ENCODE measurements at regions not wholly inside any gene's neighbourhood (a gene's known extent, or its start where the extent isn't known, plus 50 kb on each side); places are given as distances from the start of the nearest gene placed in this dataset.

DNA sequence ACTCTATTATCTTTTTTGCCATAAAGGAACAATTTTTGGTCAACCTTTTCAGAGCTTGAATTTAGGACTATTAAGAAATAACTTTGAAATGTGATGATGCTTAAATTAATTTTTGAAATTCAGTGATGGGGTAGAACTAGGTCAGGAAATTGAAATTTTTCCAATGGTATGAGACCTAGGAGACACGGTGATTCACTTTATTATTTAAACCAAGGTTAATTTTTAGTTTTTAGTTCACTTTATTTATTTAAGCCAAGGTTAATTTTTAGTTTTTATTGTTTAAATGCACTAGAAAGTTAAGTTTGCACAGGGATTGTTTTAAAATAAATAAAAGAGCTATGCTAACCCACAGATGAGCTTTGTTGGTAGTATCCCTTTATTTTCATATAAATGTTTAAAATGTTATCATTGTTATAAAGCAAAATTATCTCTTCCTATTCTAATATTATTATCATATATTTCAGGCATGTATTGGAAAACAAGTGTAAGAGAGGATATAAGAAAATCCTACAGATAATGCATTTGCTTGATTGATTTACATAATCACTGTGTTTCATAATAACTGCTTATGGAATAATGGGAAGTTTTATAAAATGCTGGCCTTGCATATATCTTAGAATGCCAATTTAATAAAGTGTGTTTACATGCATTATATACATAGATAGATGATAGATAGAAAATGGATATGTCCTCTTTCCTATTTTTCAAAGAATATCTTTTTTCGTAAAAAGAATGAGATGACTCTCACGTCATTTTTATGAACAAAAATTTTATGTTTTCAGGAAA lies 163.6 kb downstream of the HGF start:
- no peak for DNase-seq (ENCODE audit: low spot score)

DNA sequence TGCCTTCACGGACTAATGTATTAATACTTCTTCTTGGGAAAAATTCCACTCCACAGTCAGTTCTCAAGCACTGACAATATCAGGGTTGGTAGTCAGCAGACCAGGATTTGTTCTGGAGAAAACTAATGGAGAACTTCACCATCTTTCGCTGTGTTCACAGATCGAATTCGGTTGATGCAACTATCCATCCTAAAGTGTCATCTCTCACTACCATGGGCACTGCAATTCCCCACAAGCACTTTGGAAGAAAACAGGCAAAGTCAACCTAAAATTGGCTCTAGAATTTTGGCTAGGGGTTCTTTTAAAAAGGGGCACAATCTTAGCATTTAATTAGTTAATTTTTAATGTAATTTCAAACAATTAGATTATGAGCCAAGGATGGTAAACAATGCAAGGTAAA lies 164.4 kb downstream of the HGF start:
- DNase-seq (ENCODE audit: low spot score) = no peak

DNA sequence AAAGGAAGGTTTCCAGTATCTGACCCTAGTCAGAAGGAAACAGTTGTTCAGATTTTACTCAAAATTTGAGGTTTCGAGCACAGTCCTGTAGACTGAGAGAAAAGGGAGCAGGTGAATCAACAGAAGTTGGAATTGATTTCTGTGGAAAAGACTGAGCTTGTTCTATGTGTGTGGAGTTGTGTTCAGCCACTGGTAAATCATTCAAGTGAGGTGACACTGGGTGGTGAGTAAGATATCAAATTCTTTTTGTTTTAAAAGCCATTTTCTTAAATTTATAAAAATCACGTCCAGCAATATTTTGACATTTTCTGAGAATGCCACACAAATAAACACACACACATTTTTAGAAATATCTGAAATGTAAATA lies 165.1 kb downstream of the HGF start:
- DNase-seq (ENCODE audit: low spot score) = no peak

GRCh38 chr7:81604075-81604807 lies 165.6 kb downstream of the HGF start:
- no peak for DNase-seq (ENCODE audit: low spot score)

DNA sequence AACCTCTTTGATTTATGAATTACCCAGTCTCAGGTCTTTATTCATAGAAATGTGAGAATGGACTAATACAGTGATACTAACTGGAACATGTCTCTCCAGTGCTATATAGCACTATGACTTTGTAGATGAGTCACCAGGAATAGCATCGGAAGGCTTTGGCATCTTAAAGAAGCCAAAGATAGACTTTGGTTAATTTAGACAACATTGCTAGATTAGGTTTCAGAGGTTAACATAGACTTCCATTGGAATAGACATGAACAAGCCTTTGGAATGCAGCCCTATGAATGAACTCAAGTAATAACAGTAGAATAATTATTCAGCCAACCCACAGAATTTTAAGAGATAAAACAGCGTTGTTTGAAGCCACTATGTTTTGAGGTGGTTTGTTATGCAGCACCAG lies 169.2 kb downstream of the HGF start:
- DNase-seq (ENCODE audit: low spot score) = peak; percentile 3

- DNase-seq (ENCODE audit: low spot score) = no peak
Observed at GRCh38 chr7:81598951-81599350, 170.9 kb downstream of the HGF start.

DNA sequence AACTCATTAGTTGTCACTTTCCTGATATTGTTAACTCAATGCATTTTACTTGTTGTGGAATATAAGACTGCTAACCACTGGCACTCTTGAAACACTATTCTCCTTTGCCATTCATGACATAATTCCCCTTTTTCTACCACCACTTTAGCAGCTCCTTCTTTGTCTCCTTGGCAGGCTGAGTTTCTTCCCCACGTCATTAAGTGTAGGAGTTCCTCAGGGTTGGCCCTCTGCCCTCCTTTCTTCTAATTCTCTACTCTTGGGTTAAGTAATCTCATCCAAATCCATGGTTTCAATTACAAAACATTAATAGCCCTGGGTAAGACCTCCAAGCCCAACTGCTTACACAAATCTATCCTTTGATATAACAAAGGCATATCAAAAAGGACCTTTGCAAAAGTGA lies 175.1 kb downstream of the HGF start:
- DNase-seq (ENCODE audit: low spot score) = peak; percentile 2

GRCh38 chr7:81590131-81590530 lies 179.7 kb downstream of the HGF start:
- DNase-seq (ENCODE audit: low spot score) = peak; percentile 5

- no peak for DNase-seq (ENCODE audit: low spot score)
Observed at GRCh38 chr7:81584667-81585066, 185.2 kb downstream of the HGF start.

GRCh38 chr7:81583882-81584533 lies 185.8 kb downstream of the HGF start:
- no peak for DNase-seq (ENCODE audit: low spot score)

DNA sequence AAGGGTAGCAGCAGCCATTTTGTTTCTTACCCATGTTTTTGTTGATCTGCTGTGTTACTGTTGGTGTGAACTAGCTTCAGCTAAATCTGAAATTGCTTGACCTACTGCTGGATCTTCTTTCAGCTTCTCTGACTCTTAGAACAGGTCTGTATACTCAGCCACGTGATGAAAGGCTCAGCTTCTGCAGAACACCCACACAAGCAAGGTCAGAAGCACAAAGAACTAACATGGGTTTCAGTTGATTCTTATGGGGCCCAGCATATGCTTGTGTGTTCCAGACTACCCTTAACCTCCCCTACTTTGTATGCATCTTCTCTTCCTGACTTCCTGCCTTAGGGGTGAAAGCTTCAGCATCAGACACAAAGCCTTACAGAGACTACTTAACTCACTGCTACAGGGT lies 186.8 kb downstream of the HGF start:
- DNase-seq (ENCODE audit: low spot score) = no peak

GRCh38 chr7:81577642-81578340 lies 192.1 kb downstream of the HGF start:
- no peak for DNase-seq (ENCODE audit: low spot score)

DNA sequence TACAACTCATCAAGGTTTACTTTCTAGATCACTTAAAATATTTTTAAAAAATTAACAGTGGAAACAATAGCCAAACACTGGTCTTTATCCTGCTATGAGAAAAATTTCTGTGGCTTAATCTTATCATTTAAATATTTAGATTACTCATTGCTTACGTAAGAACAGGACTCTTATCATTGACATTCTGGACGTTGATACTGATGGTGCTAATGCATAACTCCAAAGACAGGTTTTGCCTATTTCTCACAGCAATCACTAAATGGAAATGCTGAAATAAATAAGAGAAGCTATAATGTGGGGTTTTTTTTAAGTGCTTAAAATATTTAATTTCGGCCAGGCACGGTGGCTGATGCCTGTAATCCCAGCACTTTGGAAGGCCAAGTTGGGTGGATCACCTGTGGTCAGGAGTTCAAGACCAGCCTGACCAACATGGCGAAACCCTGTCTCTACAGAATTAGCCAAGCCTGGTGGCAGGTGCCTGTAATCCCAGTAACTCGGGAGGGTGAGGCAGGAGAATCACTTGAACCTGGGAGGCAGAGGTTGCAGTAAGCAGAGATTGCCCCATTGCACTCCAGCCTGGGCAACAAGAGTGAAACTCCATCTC lies 195.0 kb downstream of the HGF start:
- no peak for DNase-seq (ENCODE audit: low spot score)

DNA sequence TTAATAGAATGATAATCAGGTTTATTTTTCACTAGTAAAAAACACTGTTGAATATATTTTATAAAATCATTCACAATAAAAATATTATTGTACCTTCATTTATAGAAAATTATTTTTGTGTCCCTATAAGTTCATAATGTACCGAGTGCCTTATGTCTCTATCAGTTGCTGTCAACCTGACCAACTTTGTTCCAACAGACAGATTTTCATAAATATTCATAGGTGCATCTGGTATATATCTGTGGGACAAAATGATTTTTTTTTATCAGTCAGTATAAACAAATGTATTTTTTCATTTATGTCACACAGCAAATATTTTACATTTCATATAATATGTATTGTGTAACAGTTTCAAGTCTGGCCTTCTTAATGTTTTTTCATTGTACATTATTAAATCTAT lies 195.9 kb downstream of the HGF start:
- DNase-seq (ENCODE audit: low spot score) = no peak

- DNase-seq (ENCODE audit: low spot score) = no peak
Observed at GRCh38 chr7:81573128-81573527, 196.7 kb downstream of the HGF start.

DNA sequence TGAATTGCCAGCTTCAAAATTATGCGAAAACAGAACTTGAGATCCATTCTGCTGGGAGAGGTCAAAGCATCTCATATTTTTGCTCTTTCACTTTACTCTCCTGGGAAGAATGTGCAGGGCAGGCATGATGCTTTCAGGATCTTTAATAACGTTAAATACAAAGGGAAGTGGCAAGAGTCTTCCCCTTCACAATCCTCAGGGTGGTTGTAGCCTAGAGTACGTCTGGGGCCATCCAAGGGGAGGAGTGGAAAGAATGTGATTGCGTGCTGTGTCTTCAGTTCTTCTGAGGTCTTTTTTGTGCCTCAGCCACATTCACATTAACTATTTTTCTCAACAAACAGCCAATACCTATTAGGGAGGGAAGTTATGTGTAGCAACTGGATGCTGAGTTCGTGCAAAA lies 207.3 kb downstream of the HGF start:
- DNase-seq (ENCODE audit: low spot score) = no peak

DNA sequence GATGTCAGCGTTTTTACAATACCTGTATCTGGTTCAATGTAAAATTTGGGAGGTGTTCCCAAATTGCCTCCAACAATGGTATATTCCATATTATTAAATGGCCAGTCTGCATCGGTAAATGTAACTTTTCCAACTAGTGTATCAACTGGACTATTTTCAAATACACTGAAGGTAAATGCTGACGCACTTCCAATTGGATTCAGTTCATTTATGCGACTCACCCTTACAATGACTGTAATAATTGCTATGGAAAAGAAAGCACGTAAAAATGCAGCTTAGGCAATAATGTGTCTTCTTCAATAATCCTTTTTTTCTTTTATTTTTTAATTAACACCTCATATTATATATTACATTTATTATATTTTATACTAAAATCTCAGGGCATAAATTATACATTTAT lies 209.1 kb downstream of the HGF start:
- DNase-seq (ENCODE audit: low spot score) = no peak

DNA sequence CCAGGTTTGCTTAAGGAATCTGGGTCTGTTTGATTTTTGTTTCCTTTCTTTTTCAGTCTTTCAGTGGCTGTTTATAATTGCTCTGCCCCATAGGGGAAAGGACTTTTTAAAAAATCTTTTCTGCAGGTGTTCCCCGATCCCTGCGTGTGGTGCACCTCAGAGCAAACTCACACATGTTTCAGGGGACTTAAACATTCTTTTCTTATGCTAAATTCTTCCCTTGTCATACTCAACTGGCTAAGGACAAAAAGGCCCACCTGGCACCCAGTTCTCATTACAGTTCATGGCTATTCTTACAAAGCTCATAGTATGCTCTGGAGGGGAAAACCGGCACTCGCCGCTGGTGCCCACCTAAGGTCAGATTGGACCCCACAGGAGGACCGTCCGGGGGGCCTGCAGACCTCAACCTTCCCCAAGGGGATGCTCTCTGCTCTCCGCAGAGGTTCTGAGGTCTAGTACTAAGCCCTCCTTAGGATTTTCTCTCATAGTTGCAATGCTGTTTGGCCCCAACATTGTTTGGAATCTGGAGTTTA lies 220.3 kb downstream of the HGF start:
- no peak for DNase-seq (ENCODE audit: low spot score)

- DNase-seq (ENCODE audit: low spot score) = no peak
Observed at GRCh38 chr7:81534996-81535395, 234.9 kb downstream of the HGF start.

GRCh38 chr7:81534446-81534845 lies 235.4 kb downstream of the HGF start:
- DNase-seq (ENCODE audit: low spot score) = no peak

- no peak for DNase-seq (ENCODE audit: low spot score)
Observed at GRCh38 chr7:81533931-81534330, 235.9 kb downstream of the HGF start.

DNA sequence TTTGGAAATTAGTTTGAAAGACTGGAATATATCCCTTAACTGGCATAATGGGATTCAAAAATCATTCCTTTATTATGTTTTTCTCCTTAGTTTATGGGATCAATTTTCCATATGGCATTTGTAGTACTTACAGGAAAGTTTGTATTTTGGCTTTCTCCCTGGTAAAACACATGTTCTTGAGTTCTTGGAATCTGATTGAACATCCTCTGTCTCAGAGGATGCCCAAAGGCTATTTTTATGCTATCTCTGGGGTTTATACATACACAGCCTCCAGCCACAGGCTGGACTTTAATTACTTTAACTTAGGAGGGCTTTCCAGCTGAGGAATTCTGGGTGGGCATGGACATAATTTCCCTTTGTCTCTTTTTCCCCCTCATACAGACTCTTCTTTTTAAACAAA lies 236.4 kb downstream of the HGF start:
- DNase-seq (ENCODE audit: low spot score) = no peak
